Stimulated activated CD4-positive, alpha-beta T cell treated with anti-CD3 and anti-CD28 coated beads, Interleukin-12 subunit alpha, Interleukin-12 subunit beta, amount 100 ng/mL, for 24 hours (primary cell): ENCODE measurements at regions not wholly inside any gene's neighbourhood (a gene's known extent, or its start where the extent isn't known, plus 50 kb on each side); places are given as distances from the start of the nearest gene placed in this dataset.
"Not testable (repeated sequence)": the region's sequence is repeated elsewhere in the genome, so short reads cannot be mapped to it uniquely, and the experiment has no call there.

Experiments used
- DNase-seq, 2 experiments: peaks; one replicate each; pipeline ENCODE4 v3.0.0-alpha.2; 2020; ENCODE audit warnings: low read depth in 2 of 2

DNA sequence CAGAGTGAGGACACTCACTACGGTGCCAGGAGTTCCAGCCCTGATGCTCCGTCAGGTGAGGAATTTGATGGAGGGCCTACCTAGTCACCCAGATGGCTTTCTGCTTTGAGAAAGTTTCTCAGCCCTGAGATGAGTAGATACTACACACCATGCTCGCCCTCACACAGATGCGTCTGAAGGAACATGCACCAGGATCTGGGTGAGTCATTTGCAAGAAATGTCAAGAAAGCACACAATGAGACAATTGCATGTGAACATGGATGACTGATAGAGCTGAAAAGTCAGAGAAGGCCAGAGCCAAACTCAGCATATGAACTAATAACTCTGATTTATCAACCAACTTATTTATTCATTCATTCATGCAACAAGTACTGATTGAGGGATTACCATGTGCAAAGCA, 483.9 kb downstream of the OMA1 start:
- DNase-seq, result no peak

DNA sequence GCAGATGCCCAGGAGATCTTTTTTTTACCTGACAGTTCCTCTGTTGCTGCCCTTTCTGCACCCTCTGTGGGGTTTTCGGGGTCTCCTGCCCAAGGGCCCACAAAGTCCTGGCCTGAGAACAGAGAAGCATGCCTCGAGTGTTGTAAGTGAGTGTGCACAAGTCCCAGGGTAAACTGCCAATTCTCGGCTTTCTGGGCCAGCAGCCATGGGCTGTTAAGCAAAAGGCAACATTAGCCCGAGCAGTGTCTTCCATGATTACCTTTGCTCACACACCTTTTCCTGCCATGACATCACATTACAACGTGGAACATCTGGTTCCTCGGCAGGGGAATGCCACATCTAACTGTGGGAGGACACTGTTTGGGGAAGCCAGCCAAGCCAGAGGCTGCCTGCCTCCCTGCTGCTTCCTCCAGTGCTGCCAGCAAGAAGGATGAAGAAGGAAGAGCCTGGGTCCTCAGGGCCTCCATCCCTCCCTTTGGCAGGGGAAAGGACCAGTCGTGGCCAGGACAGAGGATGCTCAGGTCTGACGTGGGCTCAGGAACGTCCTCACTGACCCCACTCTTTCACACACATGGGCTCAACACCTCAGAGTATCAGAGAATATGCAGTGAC, 485.9 kb downstream of the OMA1 start:
- no peak for DNase-seq

DNA sequence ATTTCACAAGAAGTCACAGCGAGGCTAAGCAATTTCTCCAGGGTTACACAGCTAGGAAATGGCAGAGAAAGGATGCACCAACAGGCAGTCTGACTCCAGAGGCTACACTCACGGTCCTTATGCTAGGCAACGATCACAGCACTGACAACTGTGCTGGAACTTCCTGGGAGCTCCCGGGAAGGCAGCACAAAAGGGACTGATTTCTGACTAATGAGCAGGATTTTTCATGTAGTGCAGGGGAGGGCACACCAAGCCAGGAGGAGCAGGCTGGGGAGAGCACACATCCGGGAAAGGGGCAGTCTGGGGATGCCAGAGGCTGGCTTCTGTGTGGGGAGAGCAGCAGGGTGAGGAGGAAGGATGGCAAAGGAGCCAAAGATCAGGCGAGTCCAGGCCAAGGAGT, 486.7 kb downstream of the OMA1 start:
- no peak for DNase-seq

DNA sequence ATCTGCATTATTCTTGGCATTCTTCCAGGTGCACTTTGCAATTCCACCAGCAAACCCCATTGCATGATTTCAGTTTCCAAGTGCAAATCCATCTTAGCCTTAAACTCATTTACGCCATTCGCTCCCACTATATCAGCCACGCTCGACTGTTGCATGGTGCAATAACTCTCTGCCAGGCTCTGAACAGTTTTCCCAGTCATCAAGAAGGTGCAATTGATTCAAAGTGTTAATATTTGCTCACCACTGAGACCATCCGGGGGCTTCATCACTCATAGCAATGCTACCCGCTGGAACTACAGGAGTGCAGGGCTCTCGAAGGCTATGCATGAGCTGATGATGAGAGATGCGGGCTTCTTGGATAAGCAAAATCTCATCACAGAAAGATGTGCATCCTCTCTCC, 488.2 kb downstream of the OMA1 start:
- no peak for DNase-seq

GRCh38 chr1:58057826-58058225, 488.7 kb downstream of the OMA1 start:
- no peak for DNase-seq

GRCh38 chr1:58051187-58051586, 495.3 kb downstream of the OMA1 start:
- DNase-seq, result not testable (repeated sequence)

DNA sequence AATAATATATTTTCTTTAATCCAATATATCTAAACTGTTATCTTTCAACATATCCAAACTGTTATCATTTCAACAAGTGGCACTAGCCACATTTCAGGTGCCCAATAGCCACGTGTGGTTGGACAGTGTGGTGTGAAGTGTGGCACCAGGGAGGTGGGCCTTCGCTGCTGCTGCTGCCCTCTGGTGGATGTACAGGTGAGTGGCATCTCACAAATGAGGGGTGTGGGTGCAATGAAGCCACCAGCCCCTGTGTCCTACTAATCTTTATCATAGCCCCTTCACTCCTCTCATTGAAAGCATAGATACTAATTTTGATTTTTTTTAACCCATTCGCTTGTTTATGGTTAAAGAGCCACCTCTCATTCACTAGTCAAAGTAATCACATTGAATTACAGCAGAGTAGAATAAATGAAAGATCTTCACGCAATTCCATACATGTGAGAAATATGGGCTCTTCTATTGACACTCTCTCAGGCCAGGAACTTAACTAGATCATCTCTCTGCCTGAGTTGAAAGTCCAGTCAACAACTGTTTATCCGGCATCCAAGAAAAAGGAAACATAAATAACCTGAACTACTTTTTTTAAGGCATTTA, 499.2 kb downstream of the OMA1 start:
- DNase-seq, result peak in 1 of 2 experiments; percentile 19

GRCh38 chr1:58045094-58045705, 501.3 kb downstream of the OMA1 start:
- no peak for DNase-seq

- no peak for DNase-seq
Observed at GRCh38 chr1:58041621-58042020, 504.9 kb downstream of the OMA1 start.

- DNase-seq, result no peak
Observed at GRCh38 chr1:58038574-58038973, 508.0 kb downstream of the OMA1 start.

GRCh38 chr1:58035523-58035922, 511.0 kb downstream of the OMA1 start:
- no peak for DNase-seq

DNA sequence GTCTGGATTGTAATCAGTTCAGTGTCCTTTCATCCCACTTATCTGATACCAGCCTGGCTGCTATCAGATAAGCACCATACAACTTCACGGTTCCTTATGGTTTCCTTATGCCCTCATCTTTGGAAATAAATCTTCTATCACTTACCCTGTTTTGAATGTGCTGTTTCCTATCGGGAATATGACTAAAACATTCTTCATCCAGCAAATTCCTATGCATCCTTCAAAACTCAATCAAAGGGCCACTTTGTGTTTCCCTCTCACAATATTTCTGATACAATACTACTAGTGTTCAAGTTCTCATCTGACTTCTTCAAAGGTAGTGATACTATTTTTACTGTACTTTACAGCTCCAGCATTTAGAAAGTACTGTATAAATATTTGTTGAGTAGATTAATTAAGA, 513.2 kb downstream of the OMA1 start:
- DNase-seq, result no peak

DNA sequence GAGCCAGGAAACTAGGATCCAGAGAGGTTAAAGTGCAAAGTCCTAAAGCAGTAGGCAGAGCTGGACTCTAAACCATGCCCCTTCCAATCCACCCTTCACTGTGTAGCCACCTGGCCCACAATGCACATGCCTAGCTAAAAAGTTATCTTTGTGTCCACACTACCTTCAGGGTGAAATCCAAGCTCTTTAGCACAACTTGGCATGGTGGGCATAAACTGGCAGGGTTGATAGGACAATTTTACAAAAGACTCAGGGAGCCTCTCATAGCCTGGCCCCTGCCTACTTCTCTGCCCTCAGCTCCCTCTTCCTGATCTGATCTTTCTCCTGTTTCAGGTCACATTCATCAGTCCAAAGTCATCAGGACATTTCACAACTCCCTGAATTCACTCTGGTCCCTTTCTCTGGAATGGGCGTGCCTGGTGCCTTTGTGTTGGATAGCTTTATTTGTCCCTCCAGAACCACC, 513.9 kb downstream of the OMA1 start:
- DNase-seq, result no peak

DNA sequence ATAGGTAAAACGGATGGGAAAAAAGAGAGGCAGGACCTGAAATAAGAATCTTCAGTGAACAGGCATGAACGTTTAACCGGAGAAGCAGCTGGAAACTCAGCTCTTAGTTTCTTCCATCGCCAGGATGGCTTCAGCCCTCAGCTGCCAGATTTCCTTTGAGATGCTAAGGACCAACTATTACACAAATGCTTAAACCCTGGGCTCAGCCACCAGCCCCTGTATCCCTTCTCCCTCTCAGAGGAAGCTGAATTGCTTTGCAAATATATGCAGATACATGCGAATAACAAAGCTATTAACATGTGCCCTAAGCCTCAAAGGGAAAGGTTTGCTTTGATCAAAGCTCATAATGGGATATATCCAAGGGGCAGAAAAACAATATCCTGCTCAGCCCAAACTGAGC, 515.1 kb downstream of the OMA1 start:
- DNase-seq, result no peak

DNA sequence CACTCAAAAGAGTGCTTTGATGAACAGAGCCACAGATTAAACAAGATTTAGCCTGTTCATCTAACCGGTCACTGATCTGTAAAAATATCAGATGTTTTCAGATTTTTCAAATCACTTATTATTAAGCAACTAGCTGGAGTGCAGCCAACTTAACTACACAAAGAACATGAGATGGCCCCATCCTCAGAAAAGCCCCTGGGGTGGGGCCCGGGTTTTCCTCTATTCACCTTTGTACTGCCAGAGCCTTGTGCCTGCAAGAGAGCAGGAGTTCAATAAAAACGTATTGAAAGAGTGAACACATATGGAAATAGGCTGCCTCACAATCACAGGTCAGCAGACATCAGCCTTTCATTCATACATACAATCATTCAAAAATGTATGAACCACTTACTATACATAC, 516.1 kb downstream of the OMA1 start:
- no peak for DNase-seq

DNA sequence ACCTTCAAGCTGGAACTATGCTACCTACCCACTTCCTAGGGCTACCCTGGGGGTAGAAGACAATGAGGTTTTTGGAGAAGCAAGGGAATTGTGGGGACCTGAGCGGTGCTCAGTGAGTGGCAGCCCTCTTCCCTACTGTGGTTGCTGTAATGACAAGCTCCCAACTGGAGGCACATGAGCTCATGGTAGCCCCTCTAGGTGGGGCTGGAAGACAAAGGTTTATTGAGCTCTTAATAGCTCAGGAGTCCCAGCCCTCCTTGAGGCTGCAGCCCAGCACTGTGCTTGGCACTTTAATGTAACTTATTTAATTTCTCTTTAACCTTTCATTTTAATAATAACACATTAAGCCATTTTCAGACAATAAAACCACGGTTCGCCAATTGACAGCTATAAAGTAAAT, 528.9 kb downstream of the OMA1 start:
- DNase-seq, result no peak

DNA sequence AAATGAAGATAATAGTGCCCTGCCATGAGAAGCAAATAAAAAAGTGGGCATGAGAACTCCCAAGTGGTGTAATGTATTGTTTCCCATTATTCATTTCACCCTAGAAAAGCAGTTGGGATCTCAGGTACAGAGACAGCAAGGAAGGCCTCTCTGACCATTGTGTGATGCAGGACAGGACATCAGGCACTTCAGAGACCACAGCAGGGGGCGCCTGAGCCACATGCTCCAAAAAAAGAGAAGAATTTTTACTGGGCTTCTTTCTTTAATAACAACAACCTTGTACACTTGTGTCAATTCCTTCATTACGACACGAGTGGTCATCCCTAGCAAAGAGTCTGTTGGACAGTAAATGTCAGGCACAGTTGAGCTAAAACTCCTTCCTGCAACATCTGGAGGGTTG, 533.3 kb downstream of the OMA1 start:
- no peak for DNase-seq

DNA sequence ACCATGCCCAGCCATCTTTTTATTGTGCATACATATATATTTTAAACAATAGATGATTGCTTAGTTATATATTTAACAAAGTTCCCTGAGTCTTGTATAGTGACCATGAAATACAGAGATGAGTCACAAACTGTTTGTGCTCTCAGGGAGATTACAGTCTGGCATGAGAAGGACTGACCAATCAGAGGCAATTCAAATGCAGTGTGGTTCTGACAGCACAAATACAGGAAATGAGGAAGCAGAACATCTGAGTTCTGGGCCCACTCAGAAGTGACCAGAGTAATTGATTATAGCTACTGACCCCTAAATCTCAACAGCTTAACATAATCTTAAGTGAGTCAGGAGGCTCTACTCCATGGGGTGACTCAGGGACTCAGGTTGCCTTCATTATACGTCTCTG, 534.5 kb downstream of the OMA1 start:
- DNase-seq, result no peak

DNA sequence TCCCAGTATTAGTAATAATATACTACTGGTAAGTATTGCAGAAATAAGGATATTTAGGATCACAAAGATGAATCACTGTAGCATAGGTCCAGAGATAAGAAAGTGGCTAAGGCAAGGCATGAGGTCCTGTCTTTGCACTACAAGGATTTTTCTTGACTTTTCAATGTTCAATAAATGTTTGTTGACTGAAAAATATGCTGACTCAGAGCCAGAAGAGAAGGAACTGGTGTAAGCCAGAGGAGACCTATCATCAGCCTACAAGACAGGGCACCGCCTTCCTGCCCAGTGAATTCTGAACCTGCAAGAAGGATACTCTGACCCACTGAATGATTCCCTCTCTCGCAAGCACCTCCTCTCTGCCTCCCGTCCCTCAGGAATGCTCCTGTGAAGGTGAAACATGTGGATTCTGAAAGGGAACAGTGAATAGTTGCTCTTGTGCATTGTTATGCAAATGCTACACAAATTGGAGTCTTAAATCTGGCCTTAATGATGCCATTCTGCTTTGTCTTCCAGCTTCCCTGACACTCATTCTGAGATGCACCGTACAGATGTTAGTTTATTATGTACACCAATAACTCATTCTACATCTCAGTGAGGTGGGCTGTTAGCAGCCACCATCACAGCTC, 540.0 kb downstream of the OMA1 start:
- DNase-seq, result no peak

GRCh38 chr1:58005212-58005611, 541.3 kb downstream of the OMA1 start:
- DNase-seq, result no peak

DNA sequence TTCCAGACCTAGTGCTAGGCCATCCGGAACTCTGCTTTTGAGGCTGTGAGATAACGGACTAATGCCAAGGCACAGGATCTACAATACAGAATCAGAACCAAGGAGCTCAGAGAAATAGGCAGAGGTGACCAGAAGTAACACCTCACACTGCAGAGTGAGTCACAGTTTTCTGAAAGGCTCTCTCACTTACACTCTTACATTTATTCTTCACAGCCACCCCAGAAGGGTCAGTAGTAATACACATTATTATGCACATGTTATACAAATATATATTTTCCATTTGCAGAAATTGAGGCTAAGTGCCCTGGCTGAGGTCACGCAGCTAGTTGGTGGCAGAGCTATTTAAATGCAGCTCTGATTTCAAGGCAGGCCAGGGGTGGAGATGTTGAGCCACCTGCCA, 542.5 kb downstream of the OMA1 start:
- no peak for DNase-seq

DNA sequence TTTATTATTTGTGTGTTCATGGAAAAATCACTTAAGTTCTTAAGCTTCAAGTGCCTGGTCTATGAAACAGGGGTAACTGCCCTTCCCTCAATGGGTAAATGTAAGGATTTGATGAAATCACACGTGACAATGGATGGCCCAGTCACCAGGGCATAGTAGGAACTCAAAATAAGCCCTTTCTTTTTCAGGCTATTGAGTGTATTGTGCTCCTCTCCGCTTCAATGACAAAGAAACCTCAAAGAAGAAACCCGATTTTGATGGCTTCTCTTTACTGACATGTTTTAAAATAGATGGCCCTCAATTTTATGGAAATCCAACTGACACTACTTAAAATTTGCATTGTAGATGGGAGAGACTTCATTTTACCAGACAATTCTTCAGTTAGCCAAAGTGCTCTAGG, 543.5 kb downstream of the OMA1 start:
- no peak for DNase-seq

DNA sequence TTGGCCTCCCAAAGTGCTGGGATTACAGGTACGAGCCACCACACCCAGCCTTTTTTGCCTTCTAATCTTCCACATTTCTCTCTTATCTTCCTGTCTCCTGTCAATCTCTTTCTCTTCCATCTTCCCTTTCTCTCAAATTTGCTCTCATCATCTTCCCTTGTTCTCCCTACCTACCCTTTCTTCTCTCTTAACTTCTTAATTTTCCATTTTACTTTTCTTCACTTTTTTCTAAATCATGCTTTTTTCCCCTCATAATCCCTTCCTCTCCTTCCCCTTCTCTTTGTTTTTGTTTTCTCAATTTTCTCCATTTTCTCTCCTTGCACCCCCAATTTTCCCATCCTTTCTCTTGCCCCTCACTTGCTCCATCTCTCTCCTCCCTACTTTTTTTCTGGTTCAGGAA, 545.7 kb downstream of the OMA1 start:
- no peak for DNase-seq
